ENCODE measurements at regions not wholly inside any gene's neighbourhood (a gene's known extent, or its start where the extent isn't known, plus 50 kb on each side); places are given as distances from the start of the nearest gene placed in this dataset.

DNA sequence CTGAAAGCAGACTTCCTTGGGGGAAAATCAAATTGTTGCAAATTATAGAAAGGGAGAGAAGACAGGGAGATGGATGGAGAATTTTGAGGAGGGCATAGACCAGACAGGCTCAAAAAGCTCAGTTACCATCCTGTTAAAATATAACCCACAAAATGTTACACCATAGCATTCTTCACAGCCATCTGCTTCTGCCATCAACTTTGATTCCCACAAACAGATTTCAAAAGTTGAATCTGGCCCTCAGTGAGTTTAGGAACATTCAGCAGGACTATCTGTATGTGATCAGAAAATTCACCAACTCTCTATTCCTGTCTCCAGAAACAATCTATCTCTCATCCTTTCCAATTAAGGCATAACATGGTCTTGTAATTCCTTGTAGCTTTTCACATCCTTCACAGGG is 159.8 kb upstream of the CCDC68 start:
- TF ChIP-seq TAF1 (IDR thresholded peaks at IDR 0.05; ENCODE audit: borderline replicate concordance, low read depth, low read length) = no peak
- no peak for TF ChIP-seq POLR2A (IDR thresholded peaks at IDR 0.05; ENCODE audit: low read depth, low read length)
- no peak for TF ChIP-seq POLR2AphosphoS5 (IDR thresholded peaks at IDR 0.05; ENCODE audit: low read depth, low read length)

Measured in GM12892 (cell line).